ENCODE measurements at regions not wholly inside any gene's neighbourhood (a gene's known extent, or its start where the extent isn't known, plus 50 kb on each side); places are given as distances from the start of the nearest gene placed in this dataset.

DNA sequence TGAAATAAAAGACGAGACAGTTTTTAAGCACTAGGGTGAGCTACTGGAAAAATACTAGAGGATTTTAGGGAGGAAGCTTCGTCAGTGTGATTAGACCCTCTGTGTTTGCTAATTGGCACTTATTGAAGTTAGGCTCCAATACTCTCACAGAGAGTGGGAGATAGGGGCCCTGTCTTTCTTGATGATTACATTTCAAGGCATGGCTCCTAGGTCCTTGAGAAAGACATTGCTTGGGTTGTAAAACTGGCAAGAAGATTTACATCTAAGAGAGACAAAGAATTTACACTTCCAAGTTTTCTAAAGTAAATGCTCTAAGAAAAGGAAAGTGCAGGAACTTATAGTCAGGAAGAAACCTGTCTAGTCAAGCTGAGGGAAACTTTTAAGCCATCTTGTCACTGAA is 183.2 kb downstream of the C12orf50 start:
- no peak for TF ChIP-seq CTCF (IDR thresholded peaks at IDR 0.05)
- Histone ChIP-seq H3K4me3 (no peak overlapping the region), H3K27ac (no peak overlapping the region)
- DNase-seq (ENCODE audit: low spot score) = no peak

- no peak for DNase-seq (ENCODE audit: low spot score)
- no peak for TF ChIP-seq CTCF (IDR thresholded peaks at IDR 0.05)
These were observed 187.3 kb downstream of the C12orf50 start for GRCh38 chr12:87841935-87842334.

DNA sequence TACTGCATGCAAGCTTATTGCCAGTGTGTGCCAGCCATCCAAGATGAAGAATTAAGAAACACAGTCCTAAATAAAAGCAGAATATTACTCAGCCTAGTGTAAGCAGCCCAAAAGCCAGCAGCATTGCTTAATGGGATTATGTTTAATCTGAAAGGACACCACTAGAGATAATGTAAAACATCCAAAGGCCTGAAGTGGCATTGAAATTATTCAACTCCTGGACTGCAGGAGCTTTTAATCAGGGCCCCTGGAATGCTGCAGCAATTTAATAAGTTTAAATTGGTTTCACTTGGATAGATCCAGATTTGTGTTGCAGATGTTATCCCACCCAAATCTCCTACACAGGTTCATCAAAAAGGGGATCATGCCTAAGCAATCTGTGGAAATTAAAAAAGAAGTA is 193.0 kb downstream of the C12orf50 start:
- no peak overlapping the region for H3K27ac ChIP-seq
- H3K4me3 ChIP-seq = no peak overlapping the region
- DNase-seq (ENCODE audit: low spot score) = no peak
- no peak for TF ChIP-seq CTCF (IDR thresholded peaks at IDR 0.05)

More at GRCh38 chr12:87841935-87842334, 187.3 kb downstream of the C12orf50 start:
- Histone ChIP-seq H3K27ac (no peak overlapping the region), H3K4me3 (no peak overlapping the region)

- peak overlapping the region; percentile 30 for H3K4me3 ChIP-seq
- TF ChIP-seq CTCF (IDR thresholded peaks at IDR 0.05) = no peak
- H3K27ac ChIP-seq = no peak overlapping the region
- DNase-seq (ENCODE audit: low spot score) = no peak
These were observed 200.7 kb downstream of the C12orf50 start for GRCh38 chr12:87828382-87828973.

DNA sequence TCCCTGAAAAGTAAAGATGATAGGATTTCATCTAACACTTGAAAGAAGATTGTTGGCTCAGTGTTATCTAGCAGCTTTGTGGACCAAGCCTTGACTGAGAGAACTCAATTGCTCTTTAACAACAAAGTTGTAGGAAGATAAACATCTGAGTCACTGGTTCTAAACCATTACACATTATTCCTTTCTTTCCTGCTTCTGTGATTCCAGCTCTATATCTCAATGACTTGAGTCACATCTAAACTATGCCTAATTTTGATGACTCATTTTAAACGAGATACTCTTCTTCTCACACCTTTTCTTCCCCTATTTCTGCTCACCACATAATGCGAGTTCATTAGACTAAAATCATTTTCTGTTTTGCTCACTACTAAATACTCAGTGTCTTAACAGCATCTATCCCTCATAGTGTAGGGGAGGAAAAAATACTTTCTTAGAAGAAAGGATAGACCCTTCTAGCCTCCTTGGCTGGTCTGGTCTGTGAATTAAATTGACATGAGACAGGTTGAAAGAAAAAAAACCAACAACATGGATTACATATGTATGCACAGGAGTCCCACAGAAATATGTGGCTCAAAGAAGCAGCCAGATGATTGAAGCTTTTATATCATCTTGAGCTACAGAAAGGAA is 201.4 kb downstream of the C12orf50 start:
- no peak for TF ChIP-seq CTCF (IDR thresholded peaks at IDR 0.05)
- no peak for DNase-seq (ENCODE audit: low spot score)
- H3K27ac ChIP-seq = no peak overlapping the region
- H3K4me3 ChIP-seq = no peak overlapping the region

DNA sequence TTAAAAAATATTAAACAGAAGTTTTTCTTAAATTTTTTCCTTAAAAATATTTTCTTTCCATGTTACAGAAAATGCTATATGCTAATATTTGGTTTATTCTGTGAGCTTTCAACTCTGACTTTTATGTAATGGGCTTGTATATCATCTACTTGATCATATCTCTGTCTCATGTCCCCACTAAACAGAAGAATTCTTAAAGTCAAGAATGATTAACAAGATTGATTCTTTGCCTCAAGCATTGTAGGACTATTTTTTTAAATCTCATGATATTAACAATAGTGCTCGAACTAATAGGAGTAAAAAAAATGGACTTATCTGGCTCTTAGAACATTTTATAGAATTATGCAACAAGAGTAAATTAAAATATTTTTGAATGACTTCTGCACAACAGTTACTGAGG is 206.3 kb downstream of the C12orf50 start:
- Histone ChIP-seq H3K27ac (no peak overlapping the region), H3K4me3 (no peak overlapping the region)
- TF ChIP-seq CTCF (IDR thresholded peaks at IDR 0.05) = no peak
- DNase-seq (ENCODE audit: low spot score) = no peak

- Histone ChIP-seq H3K27ac (no peak overlapping the region), H3K4me3 (no peak overlapping the region)
- no peak for TF ChIP-seq CTCF (IDR thresholded peaks at IDR 0.05)
- DNase-seq (ENCODE audit: low spot score) = no peak
These were observed 208.5 kb downstream of the C12orf50 start for GRCh38 chr12:87820524-87821202.

All from coronary artery (tissue), 2 donors.